ENCODE measurements at regions not wholly inside any gene's neighbourhood (a gene's known extent, or its start where the extent isn't known, plus 50 kb on each side); places are given as distances from the start of the nearest gene placed in this dataset.
"Not testable (repeated sequence)": the region's sequence is repeated elsewhere in the genome, so short reads cannot be mapped to it uniquely, and the experiment has no call there.

GRCh38 chr6:130618806-130619205 lies 208.4 kb upstream of the SMLR1 start:
- CTCF ChIA-PET; POLR2A ChIA-PET; H3K27me3 Mint-ChIP-seq; H3K4me3 Mint-ChIP-seq; intact Hi-C loops (cut with micrococcal nuclease); H3K4me1 Mint-ChIP-seq (ENCODE audit: low read depth); DNase-seq; H3K36me3 Mint-ChIP-seq; H3K27ac Mint-ChIP-seq: not testable (repeated sequence)
- peaks cover 12% of the 10 kb centered on the region for H3K9me3 Mint-ChIP-seq

- intact Hi-C loops (cut with micrococcal nuclease), result loop anchor here (5.0 to 10.0 kb wide), 4 partner anchors 57 to 593 kb away; no protein-coding TSS in a partner anchor
- Mint-ChIP-seq H3K4me1 (ENCODE audit: low read depth) (peaks cover 14% of the 10 kb centered on the region), H3K36me3 (peaks cover 4% of the 10 kb centered on the region), H3K27ac (no peak overlapping the region), H3K27me3 (peaks cover 2% of the 10 kb centered on the region), H3K4me3 (no peak overlapping the region), H3K9me3 (peaks cover 12% of the 10 kb centered on the region)
- no peak for DNase-seq
- ChIA-PET POLR2A (no interaction called here), CTCF (no interaction called here)
Observed at GRCh38 chr6:130620338-130620781, 206.8 kb upstream of the SMLR1 start.

GRCh38 chr6:130622142-130622541 lies 205.1 kb upstream of the SMLR1 start:
- CTCF ChIA-PET, result interaction anchor here (0.6 to 1.1 kb wide), 2 partner anchors 104 to 257 kb away, joined by 3 read pairs; partner anchors contain the start of gene TMEM200A
- intact Hi-C loops (cut with micrococcal nuclease), result loop anchor here (1.0 to 10.0 kb wide), 6 partner anchors 20 to 595 kb away; no protein-coding TSS in a partner anchor
- POLR2A ChIA-PET, result no interaction called here
- Mint-ChIP-seq H3K27ac (no peak overlapping the region), H3K4me1 (ENCODE audit: low read depth) (peaks cover 23% of the 10 kb centered on the region), H3K9me3 (peaks cover 12% of the 10 kb centered on the region), H3K27me3 (peaks cover 2% of the 10 kb centered on the region), H3K4me3 (no peak overlapping the region), H3K36me3 (peaks cover 4% of the 10 kb centered on the region)
- DNase-seq, result no peak

- H3K9me3 Mint-ChIP-seq, result peaks cover 12% of the 10 kb centered on the region
- intact Hi-C loops (cut with micrococcal nuclease), result loop anchor here (2.0 to 10.0 kb wide), 5 partner anchors 53 to 597 kb away; no protein-coding TSS in a partner anchor
- peaks cover 2% of the 10 kb centered on the region for H3K27me3 Mint-ChIP-seq
- peaks cover 23% of the 10 kb centered on the region for H3K4me1 Mint-ChIP-seq (ENCODE audit: low read depth)
- peaks cover 4% of the 10 kb centered on the region for H3K36me3 Mint-ChIP-seq
- no peak overlapping the region for H3K4me3 Mint-ChIP-seq
- ChIA-PET CTCF (interaction anchor here (0.6 kb wide), 1 partner anchor 62 kb away, joined by 3 read pairs; no protein-coding TSS in a partner anchor), POLR2A (no interaction called here)
- DNase-seq, result no peak
- no peak overlapping the region for H3K27ac Mint-ChIP-seq
Observed at GRCh38 chr6:130624046-130624445, 203.2 kb upstream of the SMLR1 start.

- peaks cover 12% of the 10 kb centered on the region for H3K9me3 Mint-ChIP-seq
- H3K4me1 Mint-ChIP-seq (ENCODE audit: low read depth), result peaks cover 22% of the 10 kb centered on the region
- ChIA-PET POLR2A (no interaction called here), CTCF (no interaction called here)
- no peak overlapping the region for H3K27ac Mint-ChIP-seq
- peaks cover 4% of the 10 kb centered on the region for H3K36me3 Mint-ChIP-seq
- intact Hi-C loops (cut with micrococcal nuclease), result loop anchor here (1.0 to 10.0 kb wide), 3 partner anchors 24 to 491 kb away; no protein-coding TSS in a partner anchor
- peaks cover 2% of the 10 kb centered on the region for H3K27me3 Mint-ChIP-seq
- peak; percentile 31 for DNase-seq
- H3K4me3 Mint-ChIP-seq, result no peak overlapping the region
Observed at GRCh38 chr6:130625825-130626527, 201.2 kb upstream of the SMLR1 start.

DNA sequence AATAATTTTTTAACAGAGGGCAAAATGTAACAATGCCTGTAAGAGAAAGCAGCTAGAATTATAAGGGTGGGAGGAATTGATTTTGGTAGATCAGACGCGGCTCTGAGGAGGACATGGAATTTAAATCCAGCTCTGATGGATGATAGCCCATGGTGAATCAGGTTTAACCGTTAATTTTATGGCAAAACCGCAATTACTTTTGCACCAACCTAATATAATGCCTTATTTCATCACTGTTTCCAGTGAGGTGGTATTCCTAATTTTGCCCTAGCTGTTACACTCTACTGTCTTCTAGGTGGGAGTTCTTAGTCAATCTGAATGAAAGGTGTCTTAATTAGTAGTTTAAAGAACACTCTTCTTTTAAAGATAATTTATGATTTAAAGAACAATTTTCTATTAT lies 198.3 kb upstream of the SMLR1 start:
- DNase-seq, result no peak
- Mint-ChIP-seq H3K36me3 (no peaks in the 10 kb centered on the region), H3K4me1 (ENCODE audit: low read depth) (peaks cover 19% of the 10 kb centered on the region), H3K27me3 (no peaks in the 10 kb centered on the region), H3K9me3 (no peaks in the 10 kb centered on the region), H3K27ac (no peak overlapping the region), H3K4me3 (no peak overlapping the region)
- intact Hi-C loops (cut with micrococcal nuclease), result loop anchor here (10.0 kb wide), 1 partner anchor 494 kb away; no protein-coding TSS in a partner anchor
- CTCF ChIA-PET, result no interaction called here
- POLR2A ChIA-PET, result no interaction called here

GRCh38 chr6:130629640-130630039 lies 197.6 kb upstream of the SMLR1 start:
- intact Hi-C loops (cut with micrococcal nuclease), result loop anchor here (10.0 kb wide), 1 partner anchor 495 kb away; no protein-coding TSS in a partner anchor
- CTCF ChIA-PET, result interaction anchor here (0.9 to 1.3 kb wide), 2 partner anchors 68 to 308 kb away, joined by 3 to 4 read pairs; no protein-coding TSS in a partner anchor
- DNase-seq, result no peak
- no peaks in the 10 kb centered on the region for H3K27me3 Mint-ChIP-seq
- no peaks in the 10 kb centered on the region for H3K36me3 Mint-ChIP-seq
- H3K4me3 Mint-ChIP-seq, result no peak overlapping the region
- H3K27ac Mint-ChIP-seq, result no peak overlapping the region
- H3K4me1 Mint-ChIP-seq (ENCODE audit: low read depth), result peaks cover 14% of the 10 kb centered on the region
- no peaks in the 10 kb centered on the region for H3K9me3 Mint-ChIP-seq
- POLR2A ChIA-PET, result no interaction called here

DNA sequence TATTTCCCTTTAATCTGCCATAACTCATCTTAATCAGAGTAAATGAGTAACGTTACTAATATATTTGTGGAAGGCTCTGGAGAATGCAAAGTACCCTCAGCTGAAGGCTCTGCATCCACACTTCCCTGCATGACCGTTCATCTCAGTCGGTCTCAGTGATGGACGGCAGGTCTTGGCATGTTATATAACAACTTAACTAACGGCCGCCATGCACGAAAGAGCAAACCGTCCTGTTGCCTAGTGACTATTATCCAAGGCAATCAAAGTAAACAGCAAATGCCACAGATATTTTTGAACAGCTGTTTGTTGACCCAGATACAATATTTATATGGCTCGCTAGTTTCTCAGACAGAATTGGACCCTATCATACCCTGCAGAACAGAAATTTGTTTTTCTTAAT lies 194.9 kb upstream of the SMLR1 start:
- intact Hi-C loops (cut with micrococcal nuclease), result no loop called here
- DNase-seq, result no peak
- Mint-ChIP-seq H3K27me3 (no peaks in the 10 kb centered on the region), H3K27ac (no peak overlapping the region), H3K4me3 (no peak overlapping the region), H3K4me1 (ENCODE audit: low read depth) (peaks cover 5% of the 10 kb centered on the region), H3K36me3 (peaks cover 6% of the 10 kb centered on the region), H3K9me3 (peaks cover 9% of the 10 kb centered on the region)
- POLR2A ChIA-PET, result no interaction called here
- CTCF ChIA-PET, result interaction anchor here (1.4 kb wide), 1 partner anchor 35 kb away, joined by 3 read pairs; no protein-coding TSS in a partner anchor

DNA sequence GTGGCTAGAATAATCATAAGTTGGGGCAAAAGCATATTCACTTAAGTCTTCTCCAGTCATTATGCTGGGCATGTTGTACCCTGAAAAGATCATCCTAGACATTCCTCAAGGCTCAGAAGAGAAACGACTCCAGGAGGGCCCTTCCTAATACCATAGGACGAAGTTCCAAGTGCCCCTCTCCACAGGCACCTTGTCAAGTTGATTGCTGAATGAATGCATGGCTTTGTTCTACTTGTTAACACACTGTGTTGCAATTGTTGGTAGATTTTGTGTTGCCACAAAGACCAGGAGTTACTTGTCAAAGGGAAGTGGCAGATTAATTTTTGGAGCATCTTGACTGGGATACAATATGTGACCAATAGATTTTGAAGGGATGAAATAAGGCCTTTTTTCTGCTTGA lies 194.3 kb upstream of the SMLR1 start:
- H3K36me3 Mint-ChIP-seq, result peaks cover 6% of the 10 kb centered on the region
- intact Hi-C loops (cut with micrococcal nuclease), result no loop called here
- no peak for DNase-seq
- ChIA-PET POLR2A (no interaction called here), CTCF (no interaction called here)
- peaks cover 9% of the 10 kb centered on the region for H3K9me3 Mint-ChIP-seq
- H3K27ac Mint-ChIP-seq, result no peak overlapping the region
- H3K4me3 Mint-ChIP-seq, result no peak overlapping the region
- no peaks in the 10 kb centered on the region for H3K27me3 Mint-ChIP-seq
- H3K4me1 Mint-ChIP-seq (ENCODE audit: low read depth), result peaks cover 5% of the 10 kb centered on the region

- Mint-ChIP-seq H3K36me3 (peaks cover 8% of the 10 kb centered on the region), H3K4me3 (no peak overlapping the region), H3K27ac (no peak overlapping the region), H3K4me1 (ENCODE audit: low read depth) (peaks cover 3% of the 10 kb centered on the region), H3K27me3 (no peaks in the 10 kb centered on the region), H3K9me3 (peaks cover 31% of the 10 kb centered on the region)
- CTCF ChIA-PET, result no interaction called here
- intact Hi-C loops (cut with micrococcal nuclease), result no loop called here
- no peak for DNase-seq
- POLR2A ChIA-PET, result no interaction called here
Observed at GRCh38 chr6:130643361-130643760, 183.8 kb upstream of the SMLR1 start.

DNA sequence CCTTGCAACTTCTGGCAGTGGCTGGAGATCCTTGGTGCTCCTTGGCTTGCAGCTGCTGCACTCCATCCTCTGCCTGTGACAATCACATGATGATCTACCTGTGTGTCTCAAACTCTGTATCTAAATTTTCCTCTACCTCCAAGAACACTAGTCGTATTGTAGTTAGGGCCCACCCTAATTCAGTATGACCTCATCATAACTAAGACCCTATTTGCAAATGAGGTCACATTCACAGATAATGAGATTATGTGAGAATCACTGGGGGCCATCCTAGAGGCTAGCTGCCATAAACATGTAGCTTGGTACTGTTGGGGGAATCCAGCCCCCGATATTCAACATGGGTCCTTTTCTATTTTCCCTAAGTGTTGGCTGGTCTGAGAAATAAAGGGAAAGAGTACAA lies 183.0 kb upstream of the SMLR1 start:
- intact Hi-C loops (cut with micrococcal nuclease), result no loop called here
- Mint-ChIP-seq H3K9me3 (peaks cover 29% of the 10 kb centered on the region), H3K4me3 (no peak overlapping the region), H3K4me1 (ENCODE audit: low read depth) (peaks cover 3% of the 10 kb centered on the region), H3K36me3 (peaks cover 8% of the 10 kb centered on the region), H3K27ac (no peak overlapping the region), H3K27me3 (no peaks in the 10 kb centered on the region)
- DNase-seq, result no peak
- POLR2A ChIA-PET, result no interaction called here
- CTCF ChIA-PET, result no interaction called here

DNA sequence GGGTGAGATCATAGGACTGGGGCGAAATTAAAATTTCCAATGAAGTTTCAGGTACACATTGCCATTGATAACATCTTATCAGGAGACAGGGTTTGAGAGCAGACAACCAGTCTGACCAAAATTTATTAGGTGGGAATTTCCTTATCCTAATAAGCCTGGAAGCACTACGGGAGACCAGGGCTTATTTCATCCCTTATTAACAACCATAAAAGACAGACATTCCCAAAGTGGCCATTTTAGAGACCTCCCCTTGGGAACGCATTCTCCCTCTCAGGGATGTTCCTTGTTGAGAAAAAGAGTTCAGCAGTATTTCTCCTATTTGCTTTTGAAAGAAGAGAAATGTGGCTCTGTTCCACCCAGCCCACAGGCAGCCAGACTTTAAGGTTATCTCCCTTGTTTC lies 182.4 kb upstream of the SMLR1 start:
- H3K4me1 Mint-ChIP-seq (ENCODE audit: low read depth); H3K27me3 Mint-ChIP-seq; H3K36me3 Mint-ChIP-seq; CTCF ChIA-PET; H3K27ac Mint-ChIP-seq; DNase-seq; POLR2A ChIA-PET; intact Hi-C loops (cut with micrococcal nuclease); H3K4me3 Mint-ChIP-seq: not testable (repeated sequence)
- H3K9me3 Mint-ChIP-seq, result peaks cover 29% of the 10 kb centered on the region

- intact Hi-C loops (cut with micrococcal nuclease), result no loop called here
- Mint-ChIP-seq H3K36me3 (peaks cover 8% of the 10 kb centered on the region), H3K4me1 (ENCODE audit: low read depth) (no peaks in the 10 kb centered on the region), H3K27ac (no peak overlapping the region), H3K27me3 (no peaks in the 10 kb centered on the region), H3K4me3 (no peak overlapping the region), H3K9me3 (peaks cover 29% of the 10 kb centered on the region)
- ChIA-PET POLR2A (no interaction called here), CTCF (interaction anchor here (0.5 kb wide), 1 partner anchor 72 kb away, joined by 3 read pairs; no protein-coding TSS in a partner anchor)
- DNase-seq, result no peak
Observed at GRCh38 chr6:130647246-130647645, 180.0 kb upstream of the SMLR1 start.
